ENCODE measurements at regions not wholly inside any gene's neighbourhood (a gene's known extent, or its start where the extent isn't known, plus 50 kb on each side); places are given as distances from the start of the nearest gene placed in this dataset.

GRCh38 chr6:163841733-163842132 lies 427.2 kb downstream of the QKI start:
- Mint-ChIP-seq H3K9me3 (ENCODE audit: low read depth, unreplicated experiment) (no peaks in the 10 kb centered on the region), H3K36me3 (ENCODE audit: insufficient read depth, unreplicated experiment) (no peaks in the 10 kb centered on the region), H3K27me3 (ENCODE audit: unreplicated experiment) (no peaks in the 10 kb centered on the region), H3K4me3 (ENCODE audit: low read depth, unreplicated experiment) (no peak overlapping the region), H3K4me1 (ENCODE audit: low read depth, unreplicated experiment) (no peaks in the 10 kb centered on the region), H3K27ac (ENCODE audit: unreplicated experiment) (no peak overlapping the region)
- DNase-seq: no peak
- CTCF ChIA-PET: interaction anchor here (0.5 kb wide), 1 partner anchor 25 kb away, joined by 3 read pairs; no protein-coding TSS in a partner anchor
- BruUV-seq (replicated peaks): no TSS peak
- no peak for TF ChIP-seq CTCF (IDR thresholded peaks at IDR 0.05; ENCODE audit: unreplicated experiment)
- intact Hi-C loops (cut with micrococcal nuclease; ENCODE audit: unreplicated experiment): no loop called here

- Mint-ChIP-seq H3K4me3 (ENCODE audit: low read depth, unreplicated experiment) (no peak overlapping the region), H3K27ac (ENCODE audit: unreplicated experiment) (no peak overlapping the region), H3K36me3 (ENCODE audit: insufficient read depth, unreplicated experiment) (no peaks in the 10 kb centered on the region), H3K4me1 (ENCODE audit: low read depth, unreplicated experiment) (no peaks in the 10 kb centered on the region), H3K9me3 (ENCODE audit: low read depth, unreplicated experiment) (no peaks in the 10 kb centered on the region), H3K27me3 (ENCODE audit: unreplicated experiment) (no peaks in the 10 kb centered on the region)
- TF ChIP-seq CTCF (IDR thresholded peaks at IDR 0.05; ENCODE audit: unreplicated experiment): no peak
- CTCF ChIA-PET: no interaction called here
- intact Hi-C loops (cut with micrococcal nuclease; ENCODE audit: unreplicated experiment): no loop called here
- BruUV-seq (replicated peaks): no TSS peak
- no peak for DNase-seq
Observed at GRCh38 chr6:163841326-163841725, 426.8 kb downstream of the QKI start.

- no TSS peak for BruUV-seq (replicated peaks)
- Mint-ChIP-seq H3K27me3 (ENCODE audit: unreplicated experiment) (no peaks in the 10 kb centered on the region), H3K4me3 (ENCODE audit: low read depth, unreplicated experiment) (no peak overlapping the region), H3K27ac (ENCODE audit: unreplicated experiment) (no peak overlapping the region), H3K9me3 (ENCODE audit: low read depth, unreplicated experiment) (no peaks in the 10 kb centered on the region), H3K4me1 (ENCODE audit: low read depth, unreplicated experiment) (no peaks in the 10 kb centered on the region), H3K36me3 (ENCODE audit: insufficient read depth, unreplicated experiment) (no peaks in the 10 kb centered on the region)
- TF ChIP-seq CTCF (IDR thresholded peaks at IDR 0.05; ENCODE audit: unreplicated experiment): no peak
- CTCF ChIA-PET: no interaction called here
- intact Hi-C loops (cut with micrococcal nuclease; ENCODE audit: unreplicated experiment): no loop called here
- DNase-seq: no peak
Observed at GRCh38 chr6:163840880-163841279, 426.4 kb downstream of the QKI start.

GRCh38 chr6:163839296-163839695 lies 424.8 kb downstream of the QKI start:
- TF ChIP-seq CTCF (IDR thresholded peaks at IDR 0.05; ENCODE audit: unreplicated experiment): no peak
- H3K4me3 Mint-ChIP-seq (ENCODE audit: low read depth, unreplicated experiment): no peak overlapping the region
- CTCF ChIA-PET: no interaction called here
- H3K4me1 Mint-ChIP-seq (ENCODE audit: low read depth, unreplicated experiment): no peaks in the 10 kb centered on the region
- intact Hi-C loops (cut with micrococcal nuclease; ENCODE audit: unreplicated experiment): no loop called here
- H3K36me3 Mint-ChIP-seq (ENCODE audit: insufficient read depth, unreplicated experiment): no peaks in the 10 kb centered on the region
- DNase-seq: no peak
- H3K9me3 Mint-ChIP-seq (ENCODE audit: low read depth, unreplicated experiment): no peaks in the 10 kb centered on the region
- BruUV-seq (replicated peaks): no TSS peak
- H3K27ac Mint-ChIP-seq (ENCODE audit: unreplicated experiment): no peak overlapping the region
- no peaks in the 10 kb centered on the region for H3K27me3 Mint-ChIP-seq (ENCODE audit: unreplicated experiment)
